SHP77 treated with DMSO at 0.1 percent for 48 hours (cell line): ENCODE measurements at regions not wholly inside any gene's neighbourhood (a gene's known extent, or its start where the extent isn't known, plus 50 kb on each side); places are given as distances from the start of the nearest gene placed in this dataset.
"Not testable (repeated sequence)": the region's sequence is repeated elsewhere in the genome, so short reads cannot be mapped to it uniquely, and the experiment has no call there.

Source experiments
- DNase-seq: peaks from one replicate; lab custom pipeline; 2025; lab: John Stamatoyannopoulos, UW

DNA sequence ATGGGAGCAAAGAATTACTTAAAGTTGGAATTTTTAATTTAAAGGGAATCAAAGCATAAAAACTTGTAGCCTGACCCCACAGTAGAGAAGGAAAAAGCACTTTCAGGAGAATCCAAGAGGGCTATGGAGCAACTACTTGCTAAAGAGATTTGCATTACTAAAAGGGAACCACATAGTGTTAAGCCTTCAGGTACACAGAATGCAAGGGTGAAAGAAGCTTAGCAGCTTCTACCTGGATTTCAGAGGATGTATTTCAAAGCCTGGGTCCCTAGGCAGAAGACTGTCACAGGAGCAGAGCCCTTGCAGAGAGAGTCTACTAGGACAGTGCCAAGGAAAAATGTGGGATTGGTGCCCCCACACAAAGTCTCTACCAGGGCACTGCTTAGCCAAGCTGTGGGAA lies 575.0 kb downstream of the GBE1 start:
- no peak for DNase-seq

GRCh38 chr3:81182086-81182875 lies 579.2 kb downstream of the GBE1 start:
- DNase-seq: not testable (repeated sequence)

- no peak for DNase-seq
These were observed 587.9 kb downstream of the GBE1 start for GRCh38 chr3:81173514-81173913.

DNA sequence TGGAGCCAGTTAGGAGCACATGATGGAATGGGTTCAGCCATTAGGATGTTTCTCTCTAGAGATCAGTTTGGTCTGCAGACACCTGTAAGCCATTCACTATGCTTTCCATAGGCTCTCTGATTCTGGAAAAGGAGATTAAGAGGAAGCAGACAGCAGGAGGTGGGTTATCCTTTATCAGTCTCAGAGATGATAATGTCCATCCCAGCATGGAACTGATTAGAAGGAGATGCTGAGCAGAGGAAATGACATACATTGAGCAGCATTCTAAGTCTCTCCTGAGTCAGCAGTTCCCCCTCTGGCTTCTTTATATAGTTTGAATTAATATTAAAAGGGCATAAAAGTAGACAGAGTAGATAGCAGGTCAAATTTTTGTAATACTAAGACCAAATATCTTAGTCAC lies 591.1 kb downstream of the GBE1 start:
- no peak for DNase-seq

- no peak for DNase-seq
These were observed 596.6 kb downstream of the GBE1 start for GRCh38 chr3:81164806-81165205.

GRCh38 chr3:81161851-81162250 lies 599.6 kb downstream of the GBE1 start:
- no peak for DNase-seq

- DNase-seq: no peak
These were observed 600.3 kb downstream of the GBE1 start for GRCh38 chr3:81161100-81161499.

GRCh38 chr3:81154611-81155143 lies 606.8 kb downstream of the GBE1 start:
- no peak for DNase-seq

DNA sequence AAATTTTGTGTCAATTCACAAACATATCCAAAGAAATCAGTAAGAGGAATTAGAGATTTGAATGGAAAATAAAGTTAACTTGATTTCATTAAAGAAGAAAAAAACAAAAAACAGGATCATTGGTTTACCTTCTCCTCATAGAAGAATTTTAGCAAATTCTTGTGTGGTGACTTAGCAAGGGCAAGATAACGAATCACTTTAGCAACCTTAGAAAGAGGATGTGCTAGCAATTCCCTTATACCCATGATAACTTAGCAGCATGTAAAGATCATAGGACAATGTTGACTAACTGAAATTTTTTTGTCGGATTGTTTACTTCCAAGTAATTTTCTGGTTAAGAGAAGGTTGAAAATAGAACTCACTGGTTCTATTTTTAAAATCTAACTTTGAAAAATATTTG lies 609.3 kb downstream of the GBE1 start:
- DNase-seq: no peak

DNA sequence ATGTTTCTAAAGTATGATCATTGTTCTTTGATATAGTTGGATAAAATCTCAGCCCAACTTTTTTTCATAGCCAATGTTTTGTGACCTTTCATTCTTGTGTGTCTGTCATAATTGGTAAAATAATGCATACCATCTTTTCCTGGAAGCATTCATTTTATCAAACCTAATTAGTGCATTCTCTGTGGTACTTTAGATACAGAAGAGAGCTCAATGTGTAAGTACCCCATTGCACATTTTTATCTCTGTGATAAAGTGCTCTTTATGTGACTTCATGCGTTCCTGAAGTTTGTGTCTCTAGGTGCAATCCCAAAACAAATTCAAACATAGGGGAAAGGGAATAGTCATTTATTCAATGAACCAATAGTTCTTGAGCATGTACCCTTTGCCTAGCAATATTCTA lies 628.5 kb downstream of the GBE1 start:
- no peak for DNase-seq

- no peak for DNase-seq
These were observed 655.5 kb downstream of the GBE1 start for GRCh38 chr3:81105789-81106488.

DNA sequence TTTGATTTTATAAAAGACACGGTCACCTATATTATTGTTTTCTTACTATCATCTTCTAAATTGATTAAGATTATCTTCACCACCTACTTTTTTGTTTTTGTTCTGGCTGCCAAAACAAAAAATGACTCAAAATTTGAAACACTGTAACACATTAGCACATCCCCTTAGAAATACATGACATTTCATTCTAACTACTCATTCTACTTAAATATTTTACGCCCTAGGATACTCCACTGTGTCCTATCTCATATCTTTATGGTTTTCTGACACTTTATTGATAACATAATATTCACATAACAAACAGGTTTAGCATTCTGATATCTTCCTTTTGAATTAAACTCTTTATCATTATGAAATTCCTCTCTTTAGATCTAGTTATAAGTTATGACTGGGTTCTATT lies 656.2 kb downstream of the GBE1 start:
- no peak for DNase-seq

DNA sequence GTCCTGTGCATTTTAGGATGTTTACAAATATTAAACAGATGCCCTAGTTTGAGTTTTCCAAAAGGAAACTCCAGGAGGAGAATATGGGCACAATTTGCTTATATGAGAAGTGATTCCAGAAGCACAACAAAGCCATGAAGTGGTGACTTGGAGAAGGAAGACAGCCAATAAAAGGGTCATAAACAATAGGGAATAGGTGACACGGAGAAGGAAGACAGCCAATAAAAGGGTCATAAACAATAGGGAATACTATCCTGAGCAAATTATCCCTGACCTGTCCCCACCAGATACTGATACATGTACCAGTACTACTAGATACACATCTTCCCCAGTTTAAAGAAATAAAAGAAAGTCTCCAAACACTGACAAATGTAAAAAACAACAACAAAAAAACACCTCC lies 663.6 kb downstream of the GBE1 start:
- no peak for DNase-seq

DNA sequence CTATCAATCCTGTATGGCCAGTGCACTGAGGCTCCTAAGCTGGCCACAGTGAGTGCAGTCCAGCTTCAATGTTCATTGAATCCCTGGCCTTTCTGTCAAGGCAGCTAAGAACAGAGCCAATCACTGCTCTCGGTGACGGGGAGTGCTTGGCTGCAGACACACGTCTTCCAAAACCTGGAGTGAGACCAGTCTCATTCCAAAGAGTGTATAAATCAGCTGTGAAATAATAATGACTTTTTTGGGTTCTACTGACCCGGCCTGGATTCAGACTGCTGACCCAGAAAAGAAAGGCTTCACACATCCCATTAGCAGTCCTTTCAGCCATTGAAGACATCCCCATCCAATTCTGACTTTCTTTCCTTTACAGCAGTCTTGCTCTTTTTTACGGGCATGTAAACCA lies 665.5 kb downstream of the GBE1 start:
- no peak for DNase-seq

DNA sequence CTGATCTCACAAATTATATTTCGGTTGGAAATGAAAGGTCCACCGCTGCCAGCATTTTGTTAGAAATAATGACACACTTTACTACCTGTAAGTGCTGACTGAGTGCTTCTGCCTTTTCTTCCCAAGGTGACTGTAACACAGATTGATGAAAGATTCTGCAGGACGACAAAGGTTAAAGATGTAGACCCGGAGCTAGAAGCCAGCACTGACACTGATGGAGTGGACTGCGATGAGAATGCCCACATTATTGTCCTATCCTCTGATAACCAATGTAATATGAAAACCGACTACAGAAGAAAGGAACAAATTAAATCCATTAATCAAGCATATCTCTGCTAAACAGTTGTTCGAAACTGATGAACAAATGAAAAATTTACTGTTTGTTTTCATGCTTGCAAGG lies 666.5 kb downstream of the GBE1 start:
- DNase-seq: no peak

GRCh38 chr3:81087607-81088006 lies 673.8 kb downstream of the GBE1 start:
- no peak for DNase-seq

DNA sequence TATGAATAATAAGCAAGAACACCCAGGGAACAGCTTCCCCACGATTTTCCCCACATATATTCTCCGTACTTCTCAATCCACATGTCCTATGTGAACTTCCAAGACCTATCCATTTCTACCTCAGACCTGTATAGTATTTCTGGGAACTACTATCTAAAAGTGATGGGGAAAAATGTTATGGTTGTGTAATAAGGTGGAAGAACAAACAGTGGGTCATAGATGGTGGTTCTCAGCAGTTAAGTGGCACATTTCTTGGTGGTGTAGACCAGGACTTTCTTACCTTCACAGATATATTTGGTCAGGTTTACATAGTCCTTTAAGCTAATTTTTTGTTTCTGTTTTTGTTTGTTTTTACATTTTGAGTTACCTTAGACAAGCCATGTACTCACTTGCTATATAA lies 675.1 kb downstream of the GBE1 start:
- DNase-seq: no peak

GRCh38 chr3:81080608-81081007 lies 680.8 kb downstream of the GBE1 start:
- DNase-seq: no peak

DNA sequence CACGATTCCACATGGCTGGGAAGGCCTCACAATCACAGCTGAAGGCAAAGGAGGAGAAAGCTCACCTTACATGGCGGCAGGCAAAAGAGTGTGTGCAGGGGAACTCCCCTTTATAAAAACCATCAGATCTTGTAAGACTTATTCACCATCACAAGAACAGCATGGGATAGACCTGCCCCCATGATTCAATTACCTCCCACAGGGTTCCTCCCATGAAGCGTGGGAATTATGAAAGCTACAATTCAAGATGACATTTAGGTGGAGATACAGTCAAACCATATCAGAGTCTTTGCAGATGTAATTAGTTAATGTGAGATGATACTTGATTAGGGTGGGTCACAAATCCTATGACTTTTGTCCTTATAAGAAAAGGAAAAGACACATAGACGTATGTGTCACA lies 688.9 kb downstream of the GBE1 start:
- no peak for DNase-seq

- no peak for DNase-seq
These were observed 692.9 kb downstream of the GBE1 start for GRCh38 chr3:81068546-81068945.

DNA sequence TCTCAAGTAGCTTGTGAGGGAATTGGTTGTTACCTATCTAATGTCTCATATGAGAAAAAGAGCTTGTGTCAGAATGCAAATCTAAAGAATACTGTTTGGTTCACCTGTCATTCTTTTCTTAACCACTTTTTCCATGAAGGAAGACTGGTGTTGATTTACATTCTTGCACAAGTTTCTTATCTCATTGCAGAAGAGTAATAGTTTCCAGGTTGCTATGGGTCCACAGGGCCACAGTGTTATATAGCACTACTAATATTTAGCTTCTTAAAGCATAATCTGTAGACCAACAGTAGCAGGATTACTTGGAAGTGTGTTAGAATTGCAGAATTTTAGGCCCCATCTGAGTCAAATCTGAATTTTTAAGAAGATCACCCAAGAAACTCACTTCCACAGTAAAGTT lies 697.5 kb downstream of the GBE1 start:
- DNase-seq: no peak

GRCh38 chr3:81051133-81051532 lies 710.3 kb downstream of the GBE1 start:
- not testable (repeated sequence) for DNase-seq

- DNase-seq: no peak
These were observed 713.3 kb downstream of the GBE1 start for GRCh38 chr3:81048058-81048665.
